Psoas muscle (tissue), 7 donors: ENCODE measurements at regions not wholly inside any gene's neighbourhood (a gene's known extent, or its start where the extent isn't known, plus 50 kb on each side); places are given as distances from the start of the nearest gene placed in this dataset.

Source experiments
- ATAC-seq, 4 donors: fragments of 200-7000 bp; cut with Tn5 transposase; one replicate each; pipeline ENCODE4 v1.9.1; 2020; ENCODE audit warnings: moderate library complexity in 3 of 4, mild to moderate bottlenecking in 2 of 4
- DNase-seq, 2 donors: peaks; one replicate each; pipeline ENCODE4 v3.0.0-alpha.2; 2020
- H3K27ac ChIP-seq: fragments of 200-600 bp; one replicate; pipeline ENCODE4 v1.8.0; 2022
- H3K27me3 ChIP-seq, 3 donors: fragments of 200-600 bp in 1 of 3; one replicate each; pipeline versions ENCODE4 v1.6.1 to v1.8.0; 2013 to 2022; ENCODE audit warnings: low read length in 2 of 3, mild to moderate bottlenecking in 2 of 3, moderate library complexity in 1 of 3; ENCODE audit not compliant: insufficient read depth in 3 of 3
- H3K36me3 ChIP-seq, 2 donors: fragments of 200-600 bp in 1 of 2; one replicate each; pipeline versions ENCODE4 v1.6.1 to v1.8.0; 2013 to 2022; ENCODE audit warnings: low read depth in 1 of 2, mild to moderate bottlenecking in 1 of 2, moderate library complexity in 1 of 2; ENCODE audit not compliant: insufficient read depth in 1 of 2
- H3K4me1 ChIP-seq: fragments of 200-600 bp; one replicate; pipeline ENCODE4 v1.8.0; 2022
- H3K4me3 ChIP-seq: fragments of 200-600 bp; one replicate; pipeline ENCODE4 v1.8.0; 2022; ENCODE audit warnings: mild to moderate bottlenecking
- H3K9me3 ChIP-seq: fragments of 200-600 bp; one replicate; pipeline ENCODE4 v1.8.0; 2022
- WGBS, 3 donors: extraction: QIAGEN DNeasy Blood & Tissue Kit; methylation state at CpG; one replicate each; pipeline versions ENCODE4 v1.1.6 to v1.1.7; 2013; 5-methylcytosine and 5-hydroxymethylcytosine counted together
- intact Hi-C, 2 donors: fragments of 100-400 bp; cut with DNase I; formaldehyde crosslinking; loops; one replicate each; pipeline versions ENCODE4 v1.11.0 to v1.14.2; 2022
- TF ChIP-seq, protein P1 (sequence below): fragments of 200-600 bp; IDR thresholded peaks from one replicate; pipeline ENCODE4 v1.8.0; 2022; ENCODE audit warnings: antibody characterized with exemption
- donor health status: healthy with polysubstance abuse.
- donor health status: DM: no; HTN: no; CAD: no; lungs with moderate emphysema.
- donor health status: Bipolar disorder and iron deficiency.
- donor health status: healthy.
- donor health status: DM: yes; HTN: yes; CAD: no.
- donor health status: DM: no; HTN: no; CAD: no.
- donor health status: DM: yes; HTN: yes; CAD: no.

DNA sequence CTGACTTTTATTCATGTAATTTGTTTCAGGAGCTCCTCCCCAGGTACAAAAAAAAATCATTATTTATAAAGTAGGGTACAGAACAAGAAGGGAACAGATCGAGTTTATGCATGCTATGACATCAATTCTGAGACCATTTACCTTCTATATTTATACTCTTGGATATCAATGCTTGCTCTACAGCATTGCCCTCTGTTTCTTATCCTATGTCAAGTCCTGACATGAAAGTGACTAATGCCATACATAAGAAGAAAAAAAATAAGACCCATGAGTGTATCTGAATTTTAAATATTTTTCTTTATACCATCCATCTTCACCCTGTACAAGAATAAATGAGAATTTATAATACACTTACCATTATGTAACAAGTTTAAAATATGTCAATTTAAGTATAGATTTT is 2016.3 kb upstream of the CDH9 start:
- intact Hi-C loops, result no loop called here
- Histone ChIP-seq H3K4me3 (no peak overlapping the region), H3K27ac (no peak overlapping the region), H3K9me3 (no peaks in the 10 kb centered on the region), H3K27me3 (no peaks in the 10 kb centered on the region), H3K36me3 (no peaks in the 10 kb centered on the region), H3K4me1 (no peaks in the 10 kb centered on the region)
- ATAC-seq, result no peak
- 45 to 48% (median 46%) methylated on average over 1 of the region's 1 CpG for WGBS, 3 donors
- TF ChIP-seq, protein P1, sequence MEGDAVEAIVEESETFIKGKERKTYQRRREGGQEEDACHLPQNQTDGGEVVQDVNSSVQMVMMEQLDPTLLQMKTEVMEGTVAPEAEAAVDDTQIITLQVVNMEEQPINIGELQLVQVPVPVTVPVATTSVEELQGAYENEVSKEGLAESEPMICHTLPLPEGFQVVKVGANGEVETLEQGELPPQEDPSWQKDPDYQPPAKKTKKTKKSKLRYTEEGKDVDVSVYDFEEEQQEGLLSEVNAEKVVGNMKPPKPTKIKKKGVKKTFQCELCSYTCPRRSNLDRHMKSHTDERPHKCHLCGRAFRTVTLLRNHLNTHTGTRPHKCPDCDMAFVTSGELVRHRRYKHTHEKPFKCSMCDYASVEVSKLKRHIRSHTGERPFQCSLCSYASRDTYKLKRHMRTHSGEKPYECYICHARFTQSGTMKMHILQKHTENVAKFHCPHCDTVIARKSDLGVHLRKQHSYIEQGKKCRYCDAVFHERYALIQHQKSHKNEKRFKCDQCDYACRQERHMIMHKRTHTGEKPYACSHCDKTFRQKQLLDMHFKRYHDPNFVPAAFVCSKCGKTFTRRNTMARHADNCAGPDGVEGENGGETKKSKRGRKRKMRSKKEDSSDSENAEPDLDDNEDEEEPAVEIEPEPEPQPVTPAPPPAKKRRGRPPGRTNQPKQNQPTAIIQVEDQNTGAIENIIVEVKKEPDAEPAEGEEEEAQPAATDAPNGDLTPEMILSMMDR, result no peak
- DNase-seq, result no peak

DNA sequence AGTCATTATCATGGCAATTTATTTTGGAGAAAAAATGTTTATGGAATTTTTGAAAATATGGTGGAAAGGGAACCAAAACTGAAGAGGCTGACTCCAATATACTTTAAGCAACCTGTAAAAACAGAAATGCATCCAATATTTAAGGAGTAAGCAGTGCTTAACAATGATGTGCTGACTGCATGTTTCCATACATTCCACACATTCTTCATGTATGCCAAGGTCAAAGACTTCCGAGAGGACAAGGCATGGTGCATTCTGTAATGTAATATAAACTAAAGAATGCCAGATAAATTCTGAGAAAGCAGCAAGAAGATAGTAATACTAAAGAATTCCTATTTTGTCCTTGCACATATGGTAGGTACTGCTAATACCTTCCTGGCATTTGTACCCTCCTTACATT is 2015.9 kb upstream of the CDH9 start:
- no peak for DNase-seq
- H3K36me3 ChIP-seq, result no peaks in the 10 kb centered on the region
- no peak for ATAC-seq
- H3K27ac ChIP-seq, result no peak overlapping the region
- WGBS, 3 donors, result 0 to 12% (median 7%) methylated on average over 1 of the region's 1 CpG
- H3K4me1 ChIP-seq, result no peaks in the 10 kb centered on the region
- TF ChIP-seq, protein P1, result no peak
- no peaks in the 10 kb centered on the region for H3K9me3 ChIP-seq
- intact Hi-C loops, result no loop called here
- no peaks in the 10 kb centered on the region for H3K27me3 ChIP-seq
- no peak overlapping the region for H3K4me3 ChIP-seq

DNA sequence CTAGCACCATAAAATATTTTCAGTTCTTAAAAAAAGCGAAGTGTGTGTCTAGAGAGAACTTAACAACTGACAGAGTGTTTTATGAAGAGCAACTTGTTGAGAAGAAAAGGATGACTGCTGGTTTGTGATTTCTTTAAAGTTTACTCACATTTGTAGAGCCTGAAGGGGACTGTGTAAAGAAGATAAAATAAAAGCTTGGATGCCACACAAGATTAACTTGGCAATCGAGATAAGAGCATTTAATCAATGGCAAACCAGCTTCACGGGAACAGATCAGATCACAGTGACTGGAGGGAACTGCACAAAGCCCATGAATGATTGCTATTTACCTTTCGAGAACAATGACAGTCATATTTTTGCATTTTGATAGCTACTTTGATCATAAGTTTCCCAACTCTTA is 2013.1 kb upstream of the CDH9 start:
- ATAC-seq, result no peak
- no peaks in the 10 kb centered on the region for H3K9me3 ChIP-seq
- DNase-seq, result no peak
- no peaks in the 10 kb centered on the region for H3K4me1 ChIP-seq
- TF ChIP-seq, protein P1, result no peak
- no peaks in the 10 kb centered on the region for H3K36me3 ChIP-seq
- no peak overlapping the region for H3K27ac ChIP-seq
- WGBS, 3 donors, result 68 to 82% (median 75%) methylated on average over 4 of the region's 4 CpGs
- intact Hi-C loops, result no loop called here
- H3K27me3 ChIP-seq, result no peaks in the 10 kb centered on the region
- no peak overlapping the region for H3K4me3 ChIP-seq

DNA sequence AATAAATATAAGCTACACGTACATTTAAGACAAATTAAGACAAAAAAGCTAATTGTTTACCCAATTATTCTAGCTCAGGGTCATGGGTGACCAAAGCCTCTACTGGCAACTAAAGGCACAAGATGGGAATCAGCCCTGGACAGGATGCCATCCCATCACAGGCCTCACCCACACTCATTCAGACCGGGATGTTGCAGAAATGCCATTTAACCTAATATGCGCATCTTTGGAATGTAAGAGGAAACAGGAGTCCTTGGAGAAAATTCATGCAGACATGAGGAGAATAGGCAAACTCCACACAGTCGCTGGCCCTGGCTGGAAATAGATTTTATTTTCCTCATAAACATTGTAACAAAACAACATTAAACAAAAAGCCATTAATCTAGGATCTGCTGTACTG is 2003.8 kb upstream of the CDH9 start:
- TF ChIP-seq, protein P1, result no peak
- intact Hi-C loops, result no loop called here
- no peaks in the 10 kb centered on the region for H3K4me1 ChIP-seq
- H3K27ac ChIP-seq, result no peak overlapping the region
- no peaks in the 10 kb centered on the region for H3K36me3 ChIP-seq
- H3K27me3 ChIP-seq, result no peaks in the 10 kb centered on the region
- WGBS, 3 donors, result 40 to 69% (median 49%) methylated on average over 4 of the region's 4 CpGs
- no peak overlapping the region for H3K4me3 ChIP-seq
- no peaks in the 10 kb centered on the region for H3K9me3 ChIP-seq
- no peak for DNase-seq
- ATAC-seq, result no peak

DNA sequence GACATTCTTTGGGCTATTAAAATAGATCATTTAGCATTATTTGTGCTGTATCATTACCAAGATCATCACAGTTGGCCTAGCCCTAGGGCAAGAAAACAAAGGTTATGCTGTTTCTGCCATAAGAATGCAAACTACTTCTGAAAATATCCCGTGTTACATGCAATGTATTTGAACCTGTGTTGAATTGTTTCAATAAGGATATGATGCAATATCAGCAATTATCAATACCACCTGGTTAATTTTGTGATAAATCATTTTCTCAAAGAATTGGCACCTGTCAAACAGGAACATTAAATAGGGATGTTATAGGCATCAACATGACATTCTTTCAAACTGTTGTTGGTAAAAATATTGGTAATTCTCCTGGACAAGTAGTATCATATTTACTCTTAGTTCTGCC is 2002.0 kb upstream of the CDH9 start:
- intact Hi-C loops, result no loop called here
- Histone ChIP-seq H3K27me3 (no peaks in the 10 kb centered on the region), H3K4me1 (no peaks in the 10 kb centered on the region), H3K9me3 (no peaks in the 10 kb centered on the region), H3K4me3 (no peak overlapping the region), H3K27ac (no peak overlapping the region), H3K36me3 (no peaks in the 10 kb centered on the region)
- 74 to 86% (median 85%) methylated on average over 1 of the region's 1 CpG for WGBS, 3 donors
- TF ChIP-seq, protein P1, result no peak
- DNase-seq (no peak), ATAC-seq (no peak)
